NCI-H1436 treated with DMSO at 0.1 percent for 48 hours (cell line): ENCODE measurements at regions not wholly inside any gene's neighbourhood (a gene's known extent, or its start where the extent isn't known, plus 50 kb on each side); places are given as distances from the start of the nearest gene placed in this dataset.
"Not testable (repeated sequence)": the region's sequence is repeated elsewhere in the genome, so short reads cannot be mapped to it uniquely, and the experiment has no call there.

Source experiments
- DNase-seq: peaks from one replicate; lab custom pipeline; 2025; lab: John Stamatoyannopoulos, UW

- no peak for DNase-seq
Measured at GRCh38 chr4:115655626-115656025, 542.2 kb upstream of the NDST4 start.

DNA sequence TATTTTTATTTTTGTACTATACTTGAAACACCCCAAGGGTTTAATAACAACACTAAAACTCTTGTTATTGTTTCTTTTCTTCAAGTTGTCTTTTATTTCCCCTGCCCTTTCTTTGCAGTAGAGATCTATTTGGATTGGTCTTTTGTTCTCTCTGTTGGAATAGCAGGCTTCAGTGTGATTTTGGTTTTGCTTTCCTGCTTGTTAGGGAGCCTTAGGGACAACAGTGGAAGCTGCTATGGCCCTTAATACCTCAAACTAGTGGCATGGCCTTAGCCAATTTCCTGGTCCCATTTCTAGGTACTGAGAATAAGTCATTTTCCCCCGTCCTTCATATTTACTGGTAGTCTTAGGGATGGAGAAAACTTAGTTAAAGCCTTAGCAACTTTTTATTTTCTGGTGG, 535.4 kb upstream of the NDST4 start:
- DNase-seq, result no peak

DNA sequence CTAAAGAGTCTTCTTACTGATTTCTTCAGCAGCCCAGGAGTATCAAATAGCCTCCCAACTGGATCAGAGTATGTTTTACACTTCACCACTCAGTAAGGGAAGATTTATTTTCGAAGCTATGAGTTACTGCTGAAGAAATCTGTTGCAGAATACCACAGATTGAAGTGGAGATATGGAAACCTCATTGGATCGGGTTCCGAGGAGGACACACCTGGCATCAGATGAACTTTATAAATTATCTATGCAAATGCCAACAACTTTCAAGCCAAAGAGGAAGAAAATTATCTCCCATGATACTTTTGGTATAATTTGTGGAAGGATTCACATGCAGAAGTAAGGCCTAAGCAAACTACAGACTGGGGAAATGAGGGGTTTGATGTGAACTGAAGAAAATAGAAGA, 515.9 kb upstream of the NDST4 start:
- no peak for DNase-seq

- DNase-seq, result no peak
Measured at GRCh38 chr4:115609631-115610030, 496.2 kb upstream of the NDST4 start.

- DNase-seq, result no peak
Measured at GRCh38 chr4:115607311-115607710, 493.9 kb upstream of the NDST4 start.

- no peak for DNase-seq
Measured at GRCh38 chr4:115596265-115597001, 483.0 kb upstream of the NDST4 start.

DNA sequence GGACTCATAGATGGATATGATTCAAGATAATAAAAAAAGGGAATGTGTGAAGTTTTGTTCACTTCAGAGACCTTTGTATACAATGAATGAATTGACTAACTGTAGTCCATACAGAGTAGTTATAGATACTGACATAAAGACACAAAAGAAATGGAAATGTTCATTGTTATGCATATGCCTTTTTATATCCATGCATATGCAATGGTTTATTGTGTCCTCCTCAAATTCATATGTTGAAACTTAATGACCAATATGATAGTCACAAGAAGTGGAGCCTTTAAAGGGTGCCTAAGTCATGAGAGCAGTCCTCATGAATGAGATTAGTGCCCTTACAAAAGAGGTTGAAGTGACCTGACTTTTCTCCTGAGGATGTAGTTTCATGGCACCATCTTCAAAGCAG, 467.5 kb upstream of the NDST4 start:
- no peak for DNase-seq

GRCh38 chr4:115575851-115576250, 462.4 kb upstream of the NDST4 start:
- DNase-seq, result no peak

DNA sequence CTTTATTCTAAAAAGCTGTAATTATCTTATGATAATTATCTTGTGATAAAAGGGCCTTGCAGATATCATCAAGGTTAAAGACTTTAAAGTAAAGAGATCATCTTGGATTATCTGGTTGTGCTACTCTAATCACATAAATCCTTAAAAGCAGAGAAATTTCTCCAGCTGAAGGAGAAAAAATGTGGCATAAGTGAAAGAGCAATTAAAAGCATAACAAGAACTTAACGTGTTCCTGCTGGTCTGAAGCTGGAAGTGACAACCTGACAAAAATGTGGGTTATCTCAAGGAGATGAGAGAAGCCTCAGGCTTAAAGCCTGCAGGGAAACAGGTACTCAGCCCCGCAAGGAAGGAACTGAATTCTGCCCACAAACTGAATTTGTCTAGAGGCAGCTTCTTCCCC, 449.1 kb upstream of the NDST4 start:
- DNase-seq, result no peak

- no peak for DNase-seq
Measured at GRCh38 chr4:115548123-115548522, 434.7 kb upstream of the NDST4 start.

DNA sequence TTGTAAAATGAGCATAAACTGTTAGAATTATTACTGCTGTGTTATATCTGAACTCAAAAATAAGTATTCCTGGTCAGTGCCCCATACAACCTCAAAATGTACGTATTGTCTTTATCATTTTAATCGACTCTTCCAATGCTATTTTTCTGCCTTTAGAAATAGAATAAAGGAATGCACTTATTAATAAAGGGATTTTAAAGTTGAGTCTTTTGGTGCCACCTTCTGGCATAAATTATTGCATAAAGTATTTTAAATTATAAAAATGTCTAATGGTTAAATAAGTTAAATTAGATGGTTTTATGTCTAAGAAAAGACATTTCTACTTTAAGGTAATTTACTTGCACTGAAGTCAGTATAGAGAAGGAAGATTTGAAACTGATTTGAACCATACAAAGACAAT, 424.0 kb upstream of the NDST4 start:
- DNase-seq, result no peak

- no peak for DNase-seq
Measured at GRCh38 chr4:115529126-115529525, 415.7 kb upstream of the NDST4 start.

DNA sequence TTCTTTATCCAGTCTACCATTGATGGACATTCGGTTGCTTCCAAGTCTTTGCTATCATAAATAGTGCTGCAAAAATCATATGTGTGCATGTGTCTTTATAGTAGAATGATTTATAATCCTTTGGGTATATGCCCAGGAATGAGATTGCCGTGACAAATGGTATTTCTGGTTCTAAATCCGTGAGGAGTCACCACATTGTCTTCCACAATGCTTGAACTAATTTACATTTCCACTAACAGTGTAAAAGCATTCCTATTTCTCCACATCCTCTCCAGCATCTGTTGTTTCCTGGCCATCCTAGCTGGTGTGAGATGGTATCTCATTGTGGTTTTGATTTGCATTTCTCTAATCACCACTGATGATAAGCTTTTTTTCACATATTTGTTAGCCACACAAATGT, 406.1 kb upstream of the NDST4 start:
- not testable (repeated sequence) for DNase-seq

DNA sequence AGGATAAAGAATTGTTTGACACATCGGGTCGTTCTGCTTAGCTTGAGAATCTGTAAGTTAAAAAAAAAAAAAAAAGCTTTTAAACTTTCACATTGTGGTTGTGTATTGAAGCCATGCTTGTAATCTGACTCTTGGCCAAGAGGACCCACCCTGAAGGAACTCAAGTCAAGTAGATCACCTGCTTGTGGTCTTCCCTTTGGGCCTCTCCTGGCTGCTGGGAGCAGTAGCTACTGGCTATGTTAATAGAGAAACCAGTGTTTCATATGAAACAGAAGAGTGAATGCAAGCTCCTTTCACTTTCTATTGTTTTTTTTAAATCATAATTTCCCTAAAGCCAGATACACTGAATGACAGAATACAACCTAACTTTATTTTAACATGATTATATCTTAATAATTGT, 402.4 kb upstream of the NDST4 start:
- no peak for DNase-seq

DNA sequence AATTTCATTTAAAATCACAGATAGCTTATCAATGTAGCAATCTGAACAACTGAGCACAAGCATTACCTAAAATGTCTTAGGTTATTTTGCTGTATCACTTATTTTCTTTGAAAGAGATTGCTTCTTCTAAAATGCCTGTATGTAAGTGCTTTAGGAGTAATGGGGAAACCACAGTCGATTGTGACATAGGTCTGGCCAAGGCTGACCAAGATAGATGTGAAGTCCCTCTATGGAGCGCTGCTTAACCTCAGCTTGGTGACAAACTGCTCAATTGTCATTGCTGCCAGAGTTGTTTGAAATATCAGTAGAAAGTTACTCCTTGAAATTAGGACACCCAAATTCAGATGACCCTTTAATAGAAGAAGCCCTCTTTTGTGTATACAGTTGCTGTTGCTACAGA, 401.9 kb upstream of the NDST4 start:
- no peak for DNase-seq

- no peak for DNase-seq
Measured at GRCh38 chr4:115514675-115515074, 401.3 kb upstream of the NDST4 start.

DNA sequence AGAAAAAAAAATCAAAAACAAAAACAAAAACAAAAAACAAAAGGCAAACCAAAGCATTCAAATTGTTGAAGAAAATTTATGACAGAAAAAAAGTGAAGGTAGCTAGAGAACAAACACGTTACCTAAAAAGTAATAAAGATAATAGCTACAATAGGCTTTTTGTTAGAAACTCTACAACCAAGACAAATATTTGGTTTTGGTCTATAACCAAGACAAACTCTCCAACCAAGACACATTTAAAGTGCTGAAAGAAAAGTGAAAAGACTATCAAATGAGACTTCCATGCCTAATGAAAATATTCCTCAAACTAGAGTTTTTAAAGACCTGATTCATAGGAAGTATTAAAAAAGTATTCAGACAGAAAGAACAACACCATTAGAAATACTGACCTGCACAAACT, 391.9 kb upstream of the NDST4 start:
- DNase-seq, result no peak

- no peak for DNase-seq
Measured at GRCh38 chr4:115501656-115502055, 388.2 kb upstream of the NDST4 start.

GRCh38 chr4:115493770-115494169, 380.4 kb upstream of the NDST4 start:
- DNase-seq, result not testable (repeated sequence)

- DNase-seq, result no peak
Measured at GRCh38 chr4:115491686-115492085, 378.3 kb upstream of the NDST4 start.

DNA sequence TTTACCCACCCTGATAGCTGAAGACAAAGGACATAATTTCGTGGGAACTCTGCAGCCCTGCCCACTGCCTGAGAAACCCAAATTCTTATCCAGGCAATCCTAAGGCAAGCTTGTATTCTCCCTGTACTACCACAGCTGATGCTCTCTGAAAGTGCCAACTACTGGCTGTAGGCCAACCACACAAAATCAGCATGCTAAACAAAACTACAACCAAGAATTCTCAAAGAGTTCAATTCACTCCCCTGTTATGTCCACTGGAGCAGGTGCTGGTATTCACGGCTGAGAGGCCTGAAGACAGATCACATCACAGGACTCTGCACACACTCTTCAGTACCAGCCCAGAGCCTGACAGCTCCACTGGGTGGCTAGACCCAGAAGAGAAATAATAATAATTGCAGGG, 375.9 kb upstream of the NDST4 start:
- DNase-seq, result no peak

DNA sequence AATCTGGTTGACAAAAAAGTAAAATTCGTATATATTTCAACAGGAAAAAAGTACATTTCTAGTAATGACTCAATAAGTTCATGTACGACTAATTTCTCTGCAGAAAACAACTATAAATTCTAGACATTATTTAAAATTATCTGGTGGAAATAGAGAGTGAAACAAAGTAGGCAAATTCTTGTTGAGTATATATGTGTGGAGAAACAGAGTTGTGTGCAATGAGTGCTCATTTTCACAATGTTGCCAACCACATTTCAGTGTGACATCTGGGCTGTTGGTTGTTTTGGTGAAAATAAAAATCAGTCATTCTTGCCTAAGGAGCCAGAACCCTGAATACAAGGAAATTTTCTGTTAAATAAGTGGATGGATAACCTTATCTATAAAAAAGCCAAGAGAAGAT, 372.0 kb upstream of the NDST4 start:
- no peak for DNase-seq

DNA sequence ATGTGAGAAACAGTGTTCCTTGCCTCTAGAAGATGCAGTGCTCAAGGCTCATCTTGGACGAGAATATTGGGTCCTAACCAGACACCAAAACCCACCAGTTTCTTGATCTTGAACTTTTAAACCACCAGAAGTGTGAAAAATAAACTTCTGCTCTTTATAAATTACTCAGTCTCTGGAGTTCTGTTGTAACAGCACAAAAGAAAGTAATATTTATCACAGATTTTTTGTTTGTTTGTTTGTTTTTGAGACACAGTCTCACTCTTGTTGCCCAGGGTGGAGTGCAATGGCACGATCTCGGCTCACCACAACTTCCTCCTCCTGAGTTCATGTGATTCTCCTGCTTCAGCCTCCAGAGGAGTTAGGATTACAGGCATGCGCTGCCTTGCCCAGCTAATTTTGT, 371.1 kb upstream of the NDST4 start:
- no peak for DNase-seq

- no peak for DNase-seq
Measured at GRCh38 chr4:115470763-115471162, 357.3 kb upstream of the NDST4 start.

GRCh38 chr4:115459301-115459700, 345.9 kb upstream of the NDST4 start:
- DNase-seq, result not testable (repeated sequence)
